HepG2 (cell line): ENCODE measurements at regions not wholly inside any gene's neighbourhood (a gene's known extent, or its start where the extent isn't known, plus 50 kb on each side); places are given as distances from the start of the nearest gene placed in this dataset.

Experiments
- ATAC-seq: fragments of 200-7000 bp; cut with Tn5 transposase; 3 replicates; pipeline ENCODE4 v1.9.1; 2020; ENCODE audit warnings: mild to moderate bottlenecking, moderate library complexity
- BruUV-seq: library from RNA; stranded (reverse); fragments of 400-500 nt; replicated peaks from 2 replicates; lab custom pipeline; 2021; lab: Mats Ljungman, UMichigan
- CTCF ChIA-PET: fragments of 300-600 bp; formaldehyde crosslinking; extraction: SDS; loops from one replicate; lab custom pipeline; 2021; ENCODE audit warnings: low total read pairs, inconsistent platforms, low intra/inter-chr PET ratio; lab: Yijun Ruan, JAX
- POLR2A ChIA-PET: fragments of 350-600 bp; sonication (Branson Sonifier 250); formaldehyde crosslinking; loops from one replicate; lab custom pipeline; 2020; ENCODE audit warnings: antibody characterized with exemption, inconsistent platforms; lab: Yijun Ruan, JAX
- DNase-seq: peaks from one replicate; pipeline ENCODE4 v3.0.0-alpha.2; 2015; ENCODE audit warnings: low spot score
- FAIRE-seq: peaks from 3 replicates; lab custom pipeline; 2011; peaks lifted over from hg19 to GRCh38; lab: Jason Lieb, UNC
- H2AFZ ChIP-seq: one replicate; pipeline ENCODE4 v1.6.1; 2011; ENCODE audit warnings: low read length, inconsistent platforms
- H3K27ac ChIP-seq: fragments of 300-600 bp; 3 replicates; pipeline ENCODE4 v1.8.0; 2011; ENCODE audit warnings: mixed run types, mild to moderate bottlenecking, mixed read lengths, low read length, inconsistent platforms; ENCODE audit not compliant: insufficient read depth; ENCODE audit errors: extremely low read length
- H3K27me3 ChIP-seq, 2 experiments: fragments of 200-600 bp in 1 of 2; 2 replicates in 1 of 2; 3 replicates in 1 of 2; pipeline versions ENCODE4 v1.6.0 to v1.8.0; 2011; ENCODE audit warnings: low read length in 2 of 2, mild to moderate bottlenecking in 2 of 2, moderate library complexity in 2 of 2, inconsistent platforms in 1 of 2; ENCODE audit not compliant: insufficient read depth in 2 of 2, control insufficient read depth in 1 of 2
- H3K36me3 ChIP-seq, 2 experiments: fragments of 200-600 bp in 1 of 2; replicated peaks in 1 of 2; 2 replicates in 1 of 2; 3 replicates in 1 of 2; pipeline versions ENCODE4 v1.5.1 to v1.8.0; 2011; ENCODE audit warnings: low read length in 2 of 2, inconsistent platforms in 1 of 2; ENCODE audit not compliant: insufficient read depth in 2 of 2, control insufficient read depth in 1 of 2
- H3K4me1 ChIP-seq: 2 replicates; pipeline ENCODE4 v1.5.1; 2012; ENCODE audit warnings: low read length, inconsistent platforms; ENCODE audit not compliant: insufficient read depth
- H3K4me2 ChIP-seq: 2 replicates; pipeline ENCODE4 v1.6.0; 2011; ENCODE audit warnings: low read depth, low read length, inconsistent platforms
- H3K4me3 ChIP-seq, 3 experiments: fragments of 200-600 bp in 1 of 3; sonication (generic), shearing (Covaris generic) in 1 of 3; replicated peaks in 1 of 3; 2 replicates each; pipeline ENCODE4 v1.5.1; 2011 to 2016; ENCODE audit warnings: low read length in 3 of 3, inconsistent platforms in 2 of 3, low read depth in 2 of 3, mild to moderate bottlenecking in 2 of 3, control low read depth in 1 of 3, mixed read lengths in 1 of 3; ENCODE audit not compliant: insufficient read depth in 1 of 3
- H3K79me2 ChIP-seq: one replicate; pipeline ENCODE4 v1.6.1; 2011; ENCODE audit warnings: low read length, inconsistent platforms; ENCODE audit not compliant: insufficient read depth
- H3K9ac ChIP-seq: 2 replicates; pipeline ENCODE4 v1.6.0; 2011; ENCODE audit warnings: mild to moderate bottlenecking, low read depth, low read length, inconsistent platforms; ENCODE audit not compliant: insufficient read depth
- H3K9me3 ChIP-seq: 2 replicates; pipeline ENCODE4 v1.5.1; 2012; ENCODE audit warnings: mild to moderate bottlenecking, low read length
- H4K20me1 ChIP-seq: 2 replicates; pipeline ENCODE4 v1.6.0; 2011; ENCODE audit warnings: inconsistent platforms, mild to moderate bottlenecking, low read length, moderate library complexity; ENCODE audit not compliant: insufficient read depth
- AGO1 ChIP-seq: fragments of 200-400 bp; formaldehyde crosslinking; IDR thresholded peaks from 2 replicates; pipeline ENCODE4 v1.6.1; 2017; ENCODE audit warnings: mild to moderate bottlenecking, low read depth, low read length, moderate library complexity; ENCODE audit not compliant: poor library complexity, severe bottlenecking
- ERF ChIP-seq: IDR thresholded peaks from 2 replicates; pipeline ENCODE4 v1.6.1; 2018; ENCODE audit warnings: missing biosample characterization, missing genetic modification reagents
- GABPB1 ChIP-seq: IDR thresholded peaks from 2 replicates; pipeline ENCODE4 v1.6.1; 2016; ENCODE audit warnings: mild to moderate bottlenecking, missing genetic modification reagents, moderate library complexity, missing compliant biosample characterization
- HOXA3 ChIP-seq: sonication (generic); formaldehyde crosslinking; IDR thresholded peaks from 2 replicates; pipeline ENCODE4 v1.5.0; 2020; ENCODE audit warnings: missing genetic modification reagents
- JUNB ChIP-seq: sonication (generic); formaldehyde crosslinking; IDR thresholded peaks from 2 replicates; pipeline ENCODE4 v1.8.0; 2022; ENCODE audit warnings: missing genetic modification reagents, mild to moderate bottlenecking, borderline replicate concordance
- NFE2L1 ChIP-seq: sonication (generic); formaldehyde crosslinking; IDR thresholded peaks from 2 replicates; pipeline ENCODE4 v1.4.0; 2020; ENCODE audit warnings: missing genetic modification reagents, mild to moderate bottlenecking, borderline replicate concordance
- ZNF10 ChIP-seq: sonication (generic); formaldehyde crosslinking; IDR thresholded peaks from 2 replicates; pipeline ENCODE4 v1.4.0; 2020; ENCODE audit warnings: mild to moderate bottlenecking, low read depth, missing genetic modification reagents, borderline replicate concordance
- ZNF407 ChIP-seq: sonication (generic); formaldehyde crosslinking; IDR thresholded peaks from one replicate; pipeline ENCODE4 v1.5.1; 2020; ENCODE audit warnings: mild to moderate bottlenecking, missing genetic modification reagents; ENCODE audit errors: not compliant biosample characterization
- ZNF576 ChIP-seq: sonication (generic); formaldehyde crosslinking; IDR thresholded peaks from 2 replicates; pipeline ENCODE4 v1.4.0; 2020; ENCODE audit warnings: mild to moderate bottlenecking, missing genetic modification reagents
- ZNF597 ChIP-seq: sonication (generic); formaldehyde crosslinking; IDR thresholded peaks from 2 replicates; pipeline ENCODE4 v1.5.0; 2020; ENCODE audit warnings: missing genetic modification reagents
- ZNF740 ChIP-seq: sonication (generic); formaldehyde crosslinking; IDR thresholded peaks from 2 replicates; pipeline ENCODE4 v1.4.0; 2020; ENCODE audit warnings: missing genetic modification reagents
- ZNF790 ChIP-seq: sonication (generic); formaldehyde crosslinking; IDR thresholded peaks from 2 replicates; pipeline ENCODE4 v1.8.0; 2022; ENCODE audit warnings: missing genetic modification reagents, mild to moderate bottlenecking, borderline replicate concordance
- WGBS: methylation state at CpG from one replicate; pipeline ENCODE4 v1.1.6; 2017; ENCODE audit warnings: low lambda C conversion rate; 5-methylcytosine and 5-hydroxymethylcytosine counted together
- in situ Hi-C: cut with HindIII; loops from 2 replicates; pipeline ENCODE4 v1.10.0; 2017; ENCODE audit warnings: low pct_unique_long_range_greater_than_20kb; ENCODE audit not compliant: extremely low pct_ligation_motif_present
- intact Hi-C: fragments of 100-400 bp; cut with micrococcal nuclease; formaldehyde crosslinking; loops from one replicate; pipeline ENCODE4 v1.10.0; 2022; ENCODE audit not compliant: unreplicated experiment

- Histone ChIP-seq H3K4me2 (no peak overlapping the region), H3K9me3 (no peaks in the 10 kb centered on the region), H3K27ac (no peak overlapping the region), H3K4me1 (no peaks in the 10 kb centered on the region), H3K36me3 (no peaks in the 10 kb centered on the region), H4K20me1 (no peaks in the 10 kb centered on the region), H2AFZ (no peak overlapping the region), H3K27me3 (peaks cover 1 to 6% of the 10 kb centered on the region in 2 experiments; a peak in 3 of 5 replicates), H3K9ac (no peak overlapping the region), H3K4me3 (no peak overlapping the region), H3K79me2 (no peaks in the 10 kb centered on the region)
- ATAC-seq (no peak), DNase-seq (no peak), FAIRE-seq (no peak)
- intact Hi-C loops (no loop called here), in situ Hi-C loops (no loop called here)
- POLR2A ChIA-PET: no interaction called here
- CTCF ChIA-PET: no interaction called here
- no TSS peak for BruUV-seq
- WGBS: 64% methylated on average over 21 of the region's 24 CpGs
- TF ChIP-seq NFE2L1 (no peak), ZNF576 (CRISPR knock-in tag) (no peak), ZNF597 (CRISPR knock-in tag) (no peak), JUNB (CRISPR knock-in tag) (no peak), ZNF407 (no peak), GABPB1 (no peak), ZNF10 (no peak), ERF (CRISPR knock-in tag) (no peak), HOXA3 (no peak), ZNF790 (CRISPR knock-in tag) (no peak), AGO1 (no peak), ZNF740 (no peak)
Observed at GRCh38 chr5:77843570-77844372, 67.6 kb upstream of the TBCA start.
